Lower leg skin (tissue), 3 donors: ENCODE measurements at regions not wholly inside any gene's neighbourhood (a gene's known extent, or its start where the extent isn't known, plus 50 kb on each side); places are given as distances from the start of the nearest gene placed in this dataset.

Experiments
- CTCF ChIP-seq, 3 donors: fragments of 450-650 bp; IDR thresholded peaks; one replicate each; pipeline ENCODE4 v1.5.1; 2016; ENCODE audit warnings: antibody characterized with exemption in 3 of 3, mild to moderate bottlenecking in 3 of 3, moderate library complexity in 2 of 3
- POLR2A ChIP-seq, 2 donors: fragments of 450-650 bp; IDR thresholded peaks; one replicate each; pipeline ENCODE4 v1.6.1; 2016 to 2017; ENCODE audit warnings: antibody characterized with exemption in 2 of 2, mild to moderate bottlenecking in 1 of 2, moderate library complexity in 1 of 2

GRCh38 chr16:6548507-6548906, 784.1 kb upstream of the RBFOX1 start:
- TF ChIP-seq POLR2A (IDR thresholded peaks at IDR 0.05) (no peak), CTCF (IDR thresholded peaks at IDR 0.05) (no peak)
